ENCODE measurements at regions not wholly inside any gene's neighbourhood (a gene's known extent, or its start where the extent isn't known, plus 50 kb on each side); places are given as distances from the start of the nearest gene placed in this dataset.
"Not testable (repeated sequence)": the region's sequence is repeated elsewhere in the genome, so short reads cannot be mapped to it uniquely, and the experiment has no call there.

- not testable (repeated sequence) for DNase-seq
Measured at GRCh38 chr2:128604581-128604980, 285.9 kb upstream of the HS6ST1 start.

GRCh38 chr2:128605421-128605820, 286.8 kb upstream of the HS6ST1 start:
- DNase-seq = no peak

- DNase-seq = no peak
Measured at GRCh38 chr2:128605931-128606330, 287.3 kb upstream of the HS6ST1 start.

- no peak for DNase-seq
Measured at GRCh38 chr2:128606837-128607236, 288.2 kb upstream of the HS6ST1 start.

- DNase-seq = no peak
Measured at GRCh38 chr2:128607440-128607839, 288.8 kb upstream of the HS6ST1 start.

GRCh38 chr2:128607911-128608506, 289.3 kb upstream of the HS6ST1 start:
- DNase-seq = no peak

- DNase-seq = no peak
Measured at GRCh38 chr2:128608921-128609880, 290.5 kb upstream of the HS6ST1 start.

GRCh38 chr2:128610496-128610895, 291.8 kb upstream of the HS6ST1 start:
- no peak for DNase-seq

- no peak for DNase-seq
Measured at GRCh38 chr2:128611421-128612320, 293.0 kb upstream of the HS6ST1 start.

- no peak for DNase-seq
Measured at GRCh38 chr2:128612628-128613027, 294.0 kb upstream of the HS6ST1 start.

GRCh38 chr2:128613351-128613750, 294.7 kb upstream of the HS6ST1 start:
- no peak for DNase-seq

GRCh38 chr2:128613876-128614275, 295.2 kb upstream of the HS6ST1 start:
- DNase-seq = no peak

- not testable (repeated sequence) for DNase-seq
Measured at GRCh38 chr2:128614907-128615306, 296.2 kb upstream of the HS6ST1 start.

- DNase-seq = no peak
Measured at GRCh38 chr2:128615571-128615970, 296.9 kb upstream of the HS6ST1 start.

GRCh38 chr2:128617029-128617590, 298.4 kb upstream of the HS6ST1 start:
- DNase-seq = no peak

GRCh38 chr2:128617661-128618060, 299.0 kb upstream of the HS6ST1 start:
- no peak for DNase-seq

- no peak for DNase-seq
Measured at GRCh38 chr2:128618642-128619041, 300.0 kb upstream of the HS6ST1 start.

GRCh38 chr2:128619471-128620325, 301.0 kb upstream of the HS6ST1 start:
- DNase-seq = no peak

GRCh38 chr2:128621074-128621473, 302.4 kb upstream of the HS6ST1 start:
- no peak for DNase-seq

GRCh38 chr2:128622371-128622770, 303.7 kb upstream of the HS6ST1 start:
- DNase-seq = peak; percentile 2 to 35

- no peak for DNase-seq
Measured at GRCh38 chr2:128622955-128623620, 304.4 kb upstream of the HS6ST1 start.

Measured in CD4-positive, alpha-beta T cell treated with Interleukin-4 for 1 hour (primary cell).